SK-N-SH (cell line): ENCODE measurements at regions not wholly inside any gene's neighbourhood (a gene's known extent, or its start where the extent isn't known, plus 50 kb on each side); places are given as distances from the start of the nearest gene placed in this dataset.
"Not testable (repeated sequence)": the region's sequence is repeated elsewhere in the genome, so short reads cannot be mapped to it uniquely, and the experiment has no call there.

Experiments used
- CTCF ChIA-PET: fragments of 300-600, 350-600 bp; formaldehyde crosslinking; extraction: SDS; loops from one replicate; lab custom pipeline; 2021; lab: Yijun Ruan, JAX
- POLR2A ChIA-PET: fragments of 350-600 bp; sonication (Branson Sonifier 250); formaldehyde crosslinking; extraction: SDS; loops from one replicate; lab custom pipeline; 2020; ENCODE audit warnings: antibody characterized with exemption, inconsistent platforms; lab: Yijun Ruan, JAX
- DNase-seq: peaks from one replicate; pipeline ENCODE4 v3.0.0; 2012
- H2AFZ ChIP-seq: fragments of 200-600 bp; sonication (generic); 2 replicates; pipeline ENCODE4 v1.8.1; 2016; ENCODE audit warnings: antibody characterized with exemption, mild to moderate bottlenecking, low read depth
- H3F3A ChIP-seq: fragments of 200-600 bp; sonication (generic); replicated peaks from 2 replicates; pipeline ENCODE3; 2016; ENCODE audit warnings: antibody characterized with exemption, mild to moderate bottlenecking; ENCODE audit not compliant: insufficient read depth
- H3K27ac ChIP-seq, 2 experiments: fragments of 200-500 bp in 1 of 2; fragments of 200-600 bp in 1 of 2; sonication (Bioruptor generic) in 1 of 2; sonication (generic), shearing (Covaris generic) in 1 of 2; 2 replicates each; pipeline versions ENCODE4 v1.5.1 to v1.6.1; 2014 to 2016; ENCODE audit warnings: low read depth in 2 of 2, inconsistent platforms in 1 of 2, low read length in 1 of 2, mild to moderate bottlenecking in 1 of 2, mixed read lengths in 1 of 2
- H3K27me3 ChIP-seq: fragments of 200-600 bp; sonication (generic), shearing (Covaris generic); 2 replicates; pipeline ENCODE4 v1.6.1; 2016; ENCODE audit warnings: mixed run types; ENCODE audit not compliant: insufficient read depth
- H3K36me3 ChIP-seq, 2 experiments: fragments of 200-500 bp in 1 of 2; fragments of 200-600 bp in 1 of 2; sonication (Bioruptor generic) in 1 of 2; sonication (generic) in 1 of 2; replicated peaks in 1 of 2; 2 replicates each; pipeline versions ENCODE3 to v1.5.1; 2014 to 2016; ENCODE audit warnings: low read length in 1 of 2, mild to moderate bottlenecking in 1 of 2; ENCODE audit not compliant: insufficient read depth in 2 of 2, control insufficient read depth in 1 of 2
- H3K4me1 ChIP-seq, 2 experiments: fragments of 200-500 bp in 1 of 2; fragments of 200-600 bp in 1 of 2; sonication (Bioruptor generic) in 1 of 2; sonication (generic), shearing (Covaris generic) in 1 of 2; 2 replicates each; pipeline versions ENCODE4 v1.5.1 to v1.6.1; 2014 to 2016; ENCODE audit warnings: low read depth in 1 of 2, low read length in 1 of 2, mixed run types in 1 of 2; ENCODE audit not compliant: insufficient read depth in 2 of 2, control insufficient read depth in 1 of 2
- H3K4me2 ChIP-seq: fragments of 200-600 bp; sonication (generic), shearing (Covaris generic); 2 replicates; pipeline ENCODE4 v1.6.1; 2017; ENCODE audit warnings: mixed run types
- H3K4me3 ChIP-seq, 2 experiments: fragments of 200-500 bp in 1 of 2; fragments of 200-600 bp in 1 of 2; sonication (Bioruptor generic) in 1 of 2; sonication (generic), shearing (Covaris generic) in 1 of 2; 2 replicates each; pipeline versions ENCODE4 v1.5.1 to v1.8.1; 2014 to 2016; ENCODE audit warnings: low read depth in 2 of 2, inconsistent platforms in 1 of 2, low read length in 1 of 2, mild to moderate bottlenecking in 1 of 2, mixed read lengths in 1 of 2, moderate library complexity in 1 of 2
- H3K79me2 ChIP-seq: fragments of 200-600 bp; sonication (generic); 2 replicates; pipeline ENCODE4 v1.8.1; 2017; ENCODE audit warnings: mild to moderate bottlenecking; ENCODE audit not compliant: insufficient read depth
- H3K9ac ChIP-seq: fragments of 200-600 bp; sonication (generic); 2 replicates; pipeline ENCODE4 v1.6.1; 2017; ENCODE audit warnings: mixed run types
- H3K9me2 ChIP-seq: fragments of 200-600 bp; sonication (generic); 2 replicates; pipeline ENCODE4 v1.6.1; 2017; ENCODE audit warnings: mixed run types
- H3K9me3 ChIP-seq: fragments of 200-600 bp; sonication (generic); 2 replicates; pipeline ENCODE4 v1.6.1; 2017; ENCODE audit warnings: mixed run types, mild to moderate bottlenecking, moderate library complexity
- H4K20me1 ChIP-seq: fragments of 200-600 bp; sonication (generic); 2 replicates; pipeline ENCODE4 v1.6.1; 2017; ENCODE audit warnings: mild to moderate bottlenecking, mixed run types; ENCODE audit not compliant: insufficient read depth
- FOSL2 ChIP-seq: IDR thresholded peaks from 2 replicates; pipeline ENCODE4 v1.4.0; 2012; ENCODE audit warnings: low read depth, mild to moderate bottlenecking, moderate library complexity, borderline replicate concordance
- FOXJ3 ChIP-seq: sonication (generic); formaldehyde crosslinking; IDR thresholded peaks from 2 replicates; pipeline ENCODE4 v1.5.1; 2020; ENCODE audit warnings: mild to moderate bottlenecking, missing genetic modification reagents
- NRF1 ChIP-seq: IDR thresholded peaks from 2 replicates; pipeline ENCODE4 v1.6.1; 2012; ENCODE audit warnings: low read depth, mild to moderate bottlenecking, low read length
- PBX3 ChIP-seq: IDR thresholded peaks from 2 replicates; pipeline ENCODE4; 2012
- POLR2AphosphoS5 ChIP-seq: IDR thresholded peaks from 2 replicates; pipeline ENCODE4 v1.6.1; 2012; ENCODE audit warnings: low read depth, low read length
- TCF12 ChIP-seq: IDR thresholded peaks from 2 replicates; pipeline ENCODE4 v1.4.0; 2012
- USF1 ChIP-seq: IDR thresholded peaks from 2 replicates; pipeline ENCODE4 v1.4.0; 2012; ENCODE audit warnings: low read depth, borderline replicate concordance
- WGBS: methylation state at CpG from one replicate; pipeline ENCODE4 v1.1.6; 2017; ENCODE audit warnings: low lambda C conversion rate; 5-methylcytosine and 5-hydroxymethylcytosine counted together

- 17% methylated on average over 1 of the region's 1 CpG for WGBS
- Histone ChIP-seq H3K27ac (no peak overlapping the region), H3F3A (no peaks in the 10 kb centered on the region), H3K4me1 (no peaks in the 10 kb centered on the region), H2AFZ (no peak overlapping the region), H3K9me3 (no peaks in the 10 kb centered on the region), H3K79me2 (no peaks in the 10 kb centered on the region), H3K9me2 (no peaks in the 10 kb centered on the region), H3K4me2 (no peak overlapping the region), H4K20me1 (no peaks in the 10 kb centered on the region), H3K27me3 (no peaks in the 10 kb centered on the region), H3K36me3 (no peaks in the 10 kb centered on the region), H3K4me3 (no peak overlapping the region), H3K9ac (no peak overlapping the region)
- CTCF ChIA-PET, result no interaction called here
- DNase-seq, result no peak
- no peak for TF ChIP-seq FOXJ3
- no peak for TF ChIP-seq POLR2AphosphoS5
- no peak for TF ChIP-seq NRF1
- no peak for TF ChIP-seq FOSL2
- no peak for TF ChIP-seq TCF12
- POLR2A ChIA-PET, result no interaction called here
Observed at GRCh38 chrX:94854251-94854650, 1180.2 kb downstream of the FAM133A start.

DNA sequence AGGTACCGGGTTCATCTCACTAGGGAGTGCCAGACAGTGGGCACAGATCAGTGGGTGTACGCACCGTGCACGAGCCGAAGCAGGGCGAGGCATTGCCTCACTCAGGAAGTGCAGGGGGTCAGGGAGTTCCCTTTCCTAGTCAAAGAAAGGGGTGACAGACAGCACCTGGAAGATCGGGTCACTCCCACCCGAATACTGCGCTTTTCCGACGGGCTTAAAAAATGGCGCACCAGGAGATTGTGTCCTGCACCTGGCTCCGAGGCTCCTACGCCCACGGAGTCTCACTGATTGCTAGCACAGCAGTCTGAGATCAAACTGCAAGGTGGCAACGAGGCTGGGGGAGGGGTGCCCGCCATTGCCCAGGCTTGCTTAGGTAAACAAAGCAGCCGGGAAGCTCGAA lies 1188.5 kb downstream of the FAM133A start:
- H4K20me1 ChIP-seq, DNase-seq, H3K27me3 ChIP-seq, H3K9me3 ChIP-seq, H3K27ac ChIP-seq, H3K4me2 ChIP-seq, H3K9ac ChIP-seq, H3K4me3 ChIP-seq, H3F3A ChIP-seq, H3K36me3 ChIP-seq, POLR2A ChIA-PET, H3K79me2 ChIP-seq, H3K9me2 ChIP-seq, H2AFZ ChIP-seq, H3K4me1 ChIP-seq, CTCF ChIA-PET: not testable (repeated sequence)
- 66% methylated on average over 10 of the region's 19 CpGs for WGBS

- DNase-seq, result no peak
- no peaks in the 10 kb centered on the region for H3K4me1 ChIP-seq
- H3F3A ChIP-seq, result no peaks in the 10 kb centered on the region
- no peak overlapping the region for H3K27ac ChIP-seq
- no peaks in the 10 kb centered on the region for H3K27me3 ChIP-seq
- H3K79me2 ChIP-seq, result no peaks in the 10 kb centered on the region
- H4K20me1 ChIP-seq, result no peaks in the 10 kb centered on the region
- no peaks in the 10 kb centered on the region for H3K9me3 ChIP-seq
- CTCF ChIA-PET, result no interaction called here
- no peak overlapping the region for H3K9ac ChIP-seq
- no peak overlapping the region for H3K4me3 ChIP-seq
- H3K9me2 ChIP-seq, result no peaks in the 10 kb centered on the region
- no peaks in the 10 kb centered on the region for H3K36me3 ChIP-seq
- no peak overlapping the region for H3K4me2 ChIP-seq
- WGBS, result 17% methylated on average over 3 of the region's 9 CpGs
- H2AFZ ChIP-seq, result no peak overlapping the region
- TF ChIP-seq FOXJ3 (no peak), PBX3 (no peak), USF1 (no peak)
- POLR2A ChIA-PET, result no interaction called here
Observed at GRCh38 chrX:94871640-94872039, 1197.6 kb downstream of the FAM133A start.
